Common myeloid progenitor, CD34-positive (primary cell): ENCODE measurements at regions not wholly inside any gene's neighbourhood (a gene's known extent, or its start where the extent isn't known, plus 50 kb on each side); places are given as distances from the start of the nearest gene placed in this dataset.

Experiments
- CTCF ChIA-PET: fragments of 350-600 bp; sonication (Branson Sonifier 250); formaldehyde crosslinking; loops from one replicate; lab custom pipeline; 2021; ENCODE audit warnings: antibody characterized with exemption; lab: Charles Lee
- POLR2A ChIA-PET: fragments of 350-600 bp; sonication (Branson Sonifier 250); formaldehyde crosslinking; loops from one replicate; lab custom pipeline; 2021; ENCODE audit warnings: antibody characterized with exemption; lab: Charles Lee
- DNase-seq, 3 donors: peaks; one replicate each; pipeline versions ENCODE4 v3.0.0 to v3.0.0-alpha.2; 2013
- H3K27ac ChIP-seq, 2 experiments: 1 replicate in 1 of 2; 2 replicates in 1 of 2; pipeline ENCODE4 v1.7.0; 2013; ENCODE audit warnings: inconsistent platforms in 2 of 2, low read length in 2 of 2, mild to moderate bottlenecking in 2 of 2, low read depth in 1 of 2, moderate library complexity in 1 of 2; ENCODE audit not compliant: severe bottlenecking in 2 of 2, insufficient read depth in 1 of 2, poor library complexity in 1 of 2
- H3K27me3 ChIP-seq, 5 experiments: replicated peaks in 2 of 5; 1 replicate in 3 of 5; 2 replicates in 2 of 5; pipeline versions ENCODE4 v1.6.1 to v1.7.0; 2013; ENCODE audit warnings: low read length in 4 of 5, mild to moderate bottlenecking in 2 of 5, moderate library complexity in 2 of 5, inconsistent platforms in 1 of 5; ENCODE audit not compliant: insufficient read depth in 5 of 5, control insufficient read depth in 4 of 5
- H3K36me3 ChIP-seq, 4 experiments: 1 replicate in 2 of 4; 2 replicates in 2 of 4; pipeline versions ENCODE4 v1.6.1 to v1.7.0; 2013; ENCODE audit warnings: low read length in 3 of 4, control low read depth in 1 of 4, mild to moderate bottlenecking in 1 of 4; ENCODE audit not compliant: control insufficient read depth in 4 of 4, insufficient read depth in 4 of 4
- H3K4me1 ChIP-seq, 4 experiments: 1 replicate in 3 of 4; 2 replicates in 1 of 4; pipeline versions ENCODE4 v1.6.1 to v1.7.1; 2013; ENCODE audit warnings: low read length in 3 of 4, mild to moderate bottlenecking in 3 of 4, control low read depth in 1 of 4, inconsistent platforms in 1 of 4, moderate library complexity in 1 of 4; ENCODE audit not compliant: control insufficient read depth in 4 of 4, insufficient read depth in 4 of 4; ENCODE audit errors: control extremely low read depth in 1 of 4
- H3K4me3 ChIP-seq, 7 experiments: 1 replicate in 4 of 7; 2 replicates in 3 of 7; pipeline versions ENCODE4 v1.5.1 to v1.7.0; 2013; ENCODE audit warnings: mild to moderate bottlenecking in 7 of 7, low read length in 6 of 7, moderate library complexity in 6 of 7, inconsistent platforms in 2 of 7, low read depth in 2 of 7, control low read depth in 1 of 7; ENCODE audit not compliant: insufficient read depth in 4 of 7, control insufficient read depth in 1 of 7; ENCODE audit errors: extremely low read depth in 1 of 7
- H3K9me3 ChIP-seq, 5 experiments: 1 replicate in 4 of 5; 2 replicates in 1 of 5; pipeline versions ENCODE4 v1.6.1 to v1.7.1; 2013; ENCODE audit warnings: low read length in 4 of 5, mild to moderate bottlenecking in 2 of 5, inconsistent platforms in 1 of 5, low read depth in 1 of 5, moderate library complexity in 1 of 5; ENCODE audit not compliant: control insufficient read depth in 4 of 5, insufficient read depth in 2 of 5; ENCODE audit errors: control extremely low read depth in 1 of 5
- WGBS: methylation state at CpG from one replicate; pipeline ENCODE4 v1.1.5; 2013; ENCODE audit not compliant: insufficient coverage; 5-methylcytosine and 5-hydroxymethylcytosine counted together

DNA sequence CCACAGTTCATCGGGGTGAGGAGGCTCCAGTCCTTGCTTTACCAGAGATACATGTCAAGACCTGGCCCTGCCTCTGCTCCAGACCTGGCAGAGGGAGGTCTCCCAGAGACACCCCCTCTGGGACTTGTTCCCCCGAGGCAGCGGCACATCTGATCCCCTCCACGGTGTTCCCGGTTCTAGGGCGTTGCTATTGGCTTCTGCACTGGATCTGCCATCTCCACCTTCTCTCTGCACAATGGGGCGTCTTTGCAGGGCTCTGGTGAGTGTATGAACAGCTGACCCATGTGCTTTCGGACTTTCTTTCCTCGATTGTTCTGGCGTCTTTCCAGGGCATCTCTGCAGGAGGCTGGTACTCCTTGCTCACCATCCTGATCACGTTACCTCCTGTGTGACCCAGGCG is 930.4 kb downstream of the TBC1D22A start:
- no peaks in the 10 kb centered on the region for H3K36me3 ChIP-seq
- POLR2A ChIA-PET = no interaction called here
- no peaks in the 10 kb centered on the region for H3K4me1 ChIP-seq
- H3K4me3 ChIP-seq = no peak overlapping the region
- H3K27me3 ChIP-seq = no peaks in the 10 kb centered on the region
- H3K27ac ChIP-seq = no peak overlapping the region
- peaks cover 0 to 5% (median 0%) of the 10 kb centered on the region in 5 experiments for H3K9me3 ChIP-seq
- CTCF ChIA-PET = no interaction called here
- 90% methylated on average over 9 of the region's 12 CpGs for whole genome bisulfite sequencing
- DNase-seq = no peak

DNA sequence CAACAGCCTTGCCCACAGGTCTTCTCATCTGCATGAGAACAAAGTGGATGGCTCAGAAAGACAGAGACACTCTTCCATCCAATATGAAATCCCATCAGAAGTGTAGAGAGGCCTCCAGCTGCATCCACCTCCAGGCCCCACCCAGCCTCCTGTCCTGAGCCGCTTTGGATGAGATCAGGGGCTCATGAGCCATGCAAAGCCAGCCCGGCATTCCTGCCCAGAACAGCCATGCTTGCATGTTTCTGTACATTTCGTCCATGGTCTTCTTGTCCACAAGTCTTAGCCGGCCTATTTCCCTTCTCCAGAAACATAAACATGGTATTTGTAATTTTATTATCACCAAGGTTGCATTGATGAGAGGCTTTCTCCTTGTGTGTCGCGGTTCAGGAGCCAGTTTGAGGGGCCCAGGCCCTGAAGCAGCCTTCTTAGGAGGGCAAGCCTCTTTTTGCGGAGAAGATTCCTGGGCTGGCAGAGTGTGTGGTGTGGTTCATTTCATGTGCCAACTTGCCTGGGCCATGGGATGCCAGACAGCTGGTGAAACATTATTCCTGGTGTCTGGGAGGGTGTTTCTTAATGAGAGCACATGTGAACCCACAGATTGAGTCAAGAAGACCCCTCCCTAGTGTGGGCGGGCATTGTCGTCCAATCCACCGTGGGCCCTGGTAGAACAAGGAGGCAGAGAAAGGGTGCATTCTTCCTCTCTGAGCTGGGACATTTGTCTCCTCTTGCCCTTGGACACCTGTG is 928.9 kb downstream of the TBC1D22A start:
- H3K9me3 ChIP-seq = peaks cover 0 to 5% (median 0%) of the 10 kb centered on the region in 5 experiments
- no peaks in the 10 kb centered on the region for H3K4me1 ChIP-seq
- DNase-seq = no peak
- WGBS = 97% methylated on average over 5 of the region's 10 CpGs
- H3K4me3 ChIP-seq = no peak overlapping the region
- H3K36me3 ChIP-seq = no peaks in the 10 kb centered on the region
- no peaks in the 10 kb centered on the region for H3K27me3 ChIP-seq
- ChIA-PET CTCF (no interaction called here), POLR2A (no interaction called here)
- no peak overlapping the region for H3K27ac ChIP-seq

DNA sequence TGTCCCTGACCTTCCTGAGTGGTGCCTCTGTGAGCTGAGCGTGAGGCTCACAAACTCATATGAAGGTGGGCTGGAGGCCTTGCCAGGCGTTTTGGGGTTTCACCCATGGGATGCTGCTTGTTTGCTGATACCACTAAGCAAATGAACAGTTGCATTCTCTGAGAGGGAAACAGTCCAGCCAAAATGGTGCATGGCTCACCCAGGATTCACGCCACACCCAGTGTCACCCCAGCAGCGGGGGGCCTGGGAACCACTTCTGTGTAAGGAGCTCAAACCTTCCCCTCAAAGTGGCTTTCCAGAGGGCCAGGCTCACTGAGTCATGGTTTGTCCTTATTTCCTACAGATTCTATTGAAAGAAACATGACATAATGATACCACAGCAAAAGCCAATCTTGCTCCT is 928.1 kb downstream of the TBC1D22A start:
- Histone ChIP-seq H3K4me3 (no peak overlapping the region), H3K27me3 (no peaks in the 10 kb centered on the region), H3K4me1 (no peaks in the 10 kb centered on the region), H3K36me3 (no peaks in the 10 kb centered on the region), H3K9me3 (peaks cover 0 to 5% (median 0%) of the 10 kb centered on the region in 5 experiments), H3K27ac (no peak overlapping the region)
- ChIA-PET POLR2A (no interaction called here), CTCF (no interaction called here)
- WGBS = 87% methylated on average over 4 of the region's 4 CpGs
- no peak for DNase-seq

DNA sequence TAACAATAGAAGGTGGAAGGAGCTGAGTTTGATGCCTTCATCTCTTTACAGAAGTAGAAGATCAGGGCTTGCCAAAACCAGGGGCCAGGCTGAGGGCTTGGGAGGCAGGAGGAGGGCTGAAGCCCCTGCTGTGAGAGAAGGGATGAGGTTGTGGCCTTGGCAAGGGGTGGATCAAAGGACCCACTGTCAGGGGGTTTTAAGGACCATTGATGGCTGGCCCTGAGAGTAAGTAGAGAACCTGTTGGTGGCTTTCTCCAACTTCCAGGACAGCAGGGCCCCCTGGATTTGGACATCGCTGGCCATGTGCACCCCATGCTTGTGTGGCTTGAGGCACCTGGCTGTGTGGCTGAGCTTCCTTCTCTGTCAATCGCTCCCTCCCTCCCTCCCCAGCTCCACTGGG is 927.7 kb downstream of the TBC1D22A start:
- WGBS = 100% methylated on average over 2 of the region's 2 CpGs
- no peak overlapping the region for H3K4me3 ChIP-seq
- no peaks in the 10 kb centered on the region for H3K27me3 ChIP-seq
- peaks cover 0 to 5% (median under 1%) of the 10 kb centered on the region in 5 experiments for H3K9me3 ChIP-seq
- H3K27ac ChIP-seq = no peak overlapping the region
- H3K4me1 ChIP-seq = no peaks in the 10 kb centered on the region
- ChIA-PET CTCF (no interaction called here), POLR2A (no interaction called here)
- no peaks in the 10 kb centered on the region for H3K36me3 ChIP-seq
- no peak for DNase-seq

DNA sequence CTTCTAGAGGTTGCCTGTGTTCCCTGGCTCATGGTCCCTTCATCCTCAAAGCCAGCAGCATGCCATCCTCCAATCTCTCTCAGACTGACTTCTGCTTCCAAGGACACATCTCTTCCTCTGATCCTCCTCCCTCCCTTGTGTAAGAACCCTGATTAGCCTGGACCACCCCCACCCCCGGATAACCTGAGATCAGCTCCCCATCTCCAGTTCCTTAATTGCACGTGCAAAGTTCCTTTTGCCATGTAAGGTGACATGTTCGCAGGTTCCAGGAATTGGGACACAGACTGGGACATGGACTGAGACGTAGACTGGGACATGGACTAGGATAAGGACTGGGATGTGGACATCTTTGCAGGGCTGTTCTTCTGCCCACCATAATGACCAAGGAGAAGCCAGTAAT is 925.3 kb downstream of the TBC1D22A start:
- Histone ChIP-seq H3K4me3 (no peak overlapping the region), H3K9me3 (peaks cover 2 to 29% (median 10%) of the 10 kb centered on the region in 5 experiments), H3K36me3 (no peaks in the 10 kb centered on the region), H3K27ac (no peak overlapping the region), H3K27me3 (no peaks in the 10 kb centered on the region), H3K4me1 (no peaks in the 10 kb centered on the region)
- WGBS = 96% methylated on average over 4 of the region's 4 CpGs
- CTCF ChIA-PET = no interaction called here
- POLR2A ChIA-PET = no interaction called here
- DNase-seq = no peak

DNA sequence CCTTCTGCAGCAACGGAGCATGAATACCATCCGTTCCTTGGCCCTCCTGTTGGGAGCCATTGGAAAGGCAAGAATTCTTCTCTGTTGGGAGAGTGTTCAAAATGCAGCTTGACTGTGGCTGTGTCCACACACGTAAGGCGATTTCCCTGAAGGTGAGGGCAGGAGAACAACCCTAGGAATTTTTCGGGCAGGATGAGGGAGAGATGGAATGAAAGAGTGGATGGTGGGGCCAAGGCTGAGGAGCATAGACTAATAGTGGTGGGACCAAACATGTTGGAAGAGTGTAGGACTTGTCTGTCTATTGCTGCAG is 924.9 kb downstream of the TBC1D22A start:
- WGBS = 94% methylated on average over 5 of the region's 5 CpGs
- no peaks in the 10 kb centered on the region for H3K27me3 ChIP-seq
- ChIA-PET CTCF (no interaction called here), POLR2A (no interaction called here)
- H3K27ac ChIP-seq = no peak overlapping the region
- H3K4me3 ChIP-seq = no peak overlapping the region
- no peaks in the 10 kb centered on the region for H3K36me3 ChIP-seq
- H3K4me1 ChIP-seq = no peaks in the 10 kb centered on the region
- no peak for DNase-seq
- H3K9me3 ChIP-seq = peaks cover 2 to 33% (median 10%) of the 10 kb centered on the region in 5 experiments

DNA sequence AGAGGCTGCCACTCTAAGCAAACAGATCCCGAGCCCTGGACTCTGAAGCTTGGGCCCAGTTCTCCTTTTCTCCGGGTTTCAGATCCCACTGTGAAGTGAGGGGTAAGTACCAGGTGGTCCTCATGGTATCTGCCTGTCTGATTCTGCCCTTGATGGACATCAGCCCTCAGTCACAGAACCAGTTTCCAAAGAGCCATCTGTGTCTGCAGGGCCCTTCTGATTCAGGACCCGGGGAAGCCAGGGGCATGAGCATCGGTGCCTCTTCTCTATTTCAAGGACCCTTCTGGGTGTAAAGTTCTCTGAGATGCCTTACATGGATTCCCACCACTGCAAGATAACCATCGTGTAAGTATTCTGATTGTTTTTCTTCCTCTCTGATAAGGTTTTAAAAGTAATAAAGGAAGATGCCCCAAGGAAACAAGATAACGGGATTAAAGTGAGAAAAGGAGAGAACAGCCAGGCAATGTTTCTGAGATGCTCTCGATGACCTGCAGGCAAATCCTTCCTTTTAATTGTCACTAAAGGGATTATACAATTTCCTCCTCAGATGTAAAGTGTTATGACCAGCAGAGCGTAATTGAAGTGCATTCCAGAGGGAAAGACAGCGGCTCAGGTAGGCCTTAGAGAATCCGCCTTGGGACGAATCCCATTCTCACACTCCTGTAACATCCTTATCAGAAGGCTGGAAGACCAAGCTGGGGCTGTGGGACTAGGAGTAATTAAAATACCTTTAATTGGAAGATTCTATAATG is 924.3 kb downstream of the TBC1D22A start:
- H3K4me1 ChIP-seq = no peaks in the 10 kb centered on the region
- no peaks in the 10 kb centered on the region for H3K36me3 ChIP-seq
- WGBS = 95% methylated on average over 7 of the region's 11 CpGs
- H3K27ac ChIP-seq = no peak overlapping the region
- H3K4me3 ChIP-seq = no peak overlapping the region
- no peak for DNase-seq
- H3K9me3 ChIP-seq = peaks cover 2 to 37% (median 13%) of the 10 kb centered on the region in 5 experiments
- ChIA-PET POLR2A (no interaction called here), CTCF (no interaction called here)
- H3K27me3 ChIP-seq = no peaks in the 10 kb centered on the region
